GM23338 (cell line): ENCODE measurements at regions not wholly inside any gene's neighbourhood (a gene's known extent, or its start where the extent isn't known, plus 50 kb on each side); places are given as distances from the start of the nearest gene placed in this dataset.
A peak's percentile ranks its signal among the peaks of the same experiment; 100 is the strongest.

Experiments
- ATAC-seq: fragments of 200-7000 bp; cut with Tn5 transposase; 3 replicates; pipeline ENCODE4 v1.9.1; 2020
- DNase-seq: peaks from one replicate; pipeline ENCODE4 v3.0.0-alpha.2; 2015; ENCODE audit warnings: low spot score
- H2AFZ ChIP-seq: fragments of 200-600 bp; sonication (generic); 2 replicates; pipeline ENCODE4 v1.8.0; 2016; ENCODE audit warnings: antibody characterized with exemption, mild to moderate bottlenecking, moderate library complexity
- H3F3A ChIP-seq: fragments of 200-600 bp; sonication (generic); replicated peaks from 2 replicates; pipeline ENCODE4 v1.8.0; 2017; ENCODE audit warnings: antibody characterized with exemption, mixed run types, low read depth
- H3K27ac ChIP-seq: fragments of 200-600 bp; sonication (generic); 2 replicates; pipeline ENCODE4 v1.6.1; 2016; ENCODE audit warnings: low read depth
- H3K27me3 ChIP-seq: fragments of 200-600 bp; sonication (generic); 2 replicates; pipeline ENCODE4 v1.8.0; 2016; ENCODE audit warnings: mild to moderate bottlenecking, mixed run types, moderate library complexity; ENCODE audit not compliant: insufficient read depth
- H3K36me3 ChIP-seq: fragments of 200-600 bp; sonication (generic); 2 replicates; pipeline ENCODE4 v1.8.0; 2016; ENCODE audit warnings: mild to moderate bottlenecking; ENCODE audit not compliant: insufficient read depth
- H3K4me1 ChIP-seq: fragments of 200-600 bp; sonication (generic); 2 replicates; pipeline ENCODE4 v1.8.0; 2016; ENCODE audit warnings: mild to moderate bottlenecking, moderate library complexity; ENCODE audit not compliant: insufficient read depth
- H3K4me2 ChIP-seq: fragments of 200-600 bp; sonication (generic); 2 replicates; pipeline ENCODE4 v1.7.1; 2017; ENCODE audit warnings: mixed run types
- H3K4me3 ChIP-seq: fragments of 200-600 bp; sonication (generic); 2 replicates; pipeline ENCODE4 v1.6.1; 2016; ENCODE audit warnings: mixed run types
- H3K79me2 ChIP-seq: fragments of 200-600 bp; sonication (generic); replicated peaks from 2 replicates; pipeline ENCODE4 v1.8.0; 2017; ENCODE audit warnings: mild to moderate bottlenecking; ENCODE audit not compliant: insufficient read depth
- H3K9me2 ChIP-seq: fragments of 200-600 bp; sonication (generic); 2 replicates; pipeline ENCODE4 v1.8.0; 2017; ENCODE audit not compliant: insufficient read depth
- H4K20me1 ChIP-seq: fragments of 200-600 bp; sonication (generic); replicated peaks from 2 replicates; pipeline ENCODE4 v1.8.0; 2017; ENCODE audit warnings: mild to moderate bottlenecking; ENCODE audit not compliant: insufficient read depth
- H3K27ac Mint-ChIP-seq: 2 replicates; pipeline ENCODE4 v1.8.0; 2020; ENCODE audit warnings: inconsistent platforms, mild to moderate bottlenecking, moderate library complexity, mixed read lengths
- H3K27me3 Mint-ChIP-seq: 3 replicates; pipeline ENCODE4 v1.8.0; 2022; ENCODE audit warnings: low read depth, mild to moderate bottlenecking, moderate library complexity, mixed read lengths, inconsistent platforms; ENCODE audit not compliant: insufficient read depth, poor library complexity
- H3K36me3 Mint-ChIP-seq: 3 replicates; pipeline ENCODE4 v1.8.0; 2021; ENCODE audit warnings: low read depth, mild to moderate bottlenecking, inconsistent platforms, moderate library complexity, mixed read lengths
- H3K4me1 Mint-ChIP-seq: 3 replicates; pipeline ENCODE4 v1.8.0; 2020; ENCODE audit warnings: mild to moderate bottlenecking, inconsistent platforms, mixed read lengths
- H3K4me3 Mint-ChIP-seq: 3 replicates; pipeline ENCODE4 v1.8.0; 2021; ENCODE audit warnings: moderate library complexity, mild to moderate bottlenecking, inconsistent platforms, mixed read lengths
- H3K9me3 Mint-ChIP-seq: 3 replicates; pipeline ENCODE4 v1.8.0; 2020; ENCODE audit warnings: moderate library complexity, mild to moderate bottlenecking, inconsistent platforms, mixed read lengths
- CREB1 ChIP-seq: fragments of 250-450 bp; sonication (Bioruptor Pico); IDR thresholded peaks from 2 replicates; pipeline ENCODE4 v1.5.0; 2020; ENCODE audit warnings: low read depth, mild to moderate bottlenecking, moderate library complexity
- CTCF ChIP-seq, 2 experiments: fragments of 200-600 bp in 1 of 2; sonication (generic) in 1 of 2; conservative IDR thresholded peaks; 2 replicates each; pipeline versions ENCODE4 v1.5.1 to v1.6.1; 2016 to 2017; ENCODE audit warnings: antibody characterized with exemption in 2 of 2, low read depth in 2 of 2, mild to moderate bottlenecking in 2 of 2, moderate library complexity in 1 of 2
- ETS1 ChIP-seq: IDR thresholded peaks from 2 replicates; pipeline ENCODE4 v1.6.1; 2016; ENCODE audit warnings: antibody characterized with exemption
- EZH2 ChIP-seq: fragments of 200-600 bp; sonication (generic); IDR thresholded peaks from one replicate; pipeline ENCODE4 v1.8.0; 2017; ENCODE audit warnings: antibody characterized with exemption, mild to moderate bottlenecking, low read depth; ENCODE audit not compliant: unreplicated experiment
- EZH2phosphoT487 ChIP-seq: fragments of 200-600 bp; sonication (generic); IDR thresholded peaks from one replicate; pipeline ENCODE4 v1.8.1; 2018; ENCODE audit warnings: antibody characterized with exemption; ENCODE audit not compliant: unreplicated experiment
- JUNB ChIP-seq: IDR thresholded peaks from one replicate; pipeline ENCODE4 v1.6.1; 2016; ENCODE audit warnings: antibody characterized with exemption; ENCODE audit not compliant: unreplicated experiment
- NANOG ChIP-seq: IDR thresholded peaks from 2 replicates; pipeline ENCODE4 v1.6.1; 2016; ENCODE audit warnings: antibody characterized with exemption, borderline replicate concordance
- POLR2AphosphoS5 ChIP-seq: IDR thresholded peaks from 2 replicates; pipeline ENCODE4 v1.6.1; 2016; ENCODE audit warnings: antibody characterized with exemption, low read depth
- REST ChIP-seq: IDR thresholded peaks from one replicate; pipeline ENCODE4 v1.6.1; 2018; ENCODE audit warnings: antibody characterized with exemption; ENCODE audit not compliant: unreplicated experiment
- STAT1 ChIP-seq: IDR thresholded peaks from one replicate; pipeline ENCODE4 v1.6.1; 2016; ENCODE audit warnings: antibody characterized with exemption; ENCODE audit not compliant: unreplicated experiment
- ZNF114 ChIP-seq: fragments of 250-450 bp; sonication (Bioruptor Pico); IDR thresholded peaks from 2 replicates; pipeline ENCODE4 v1.5.0; 2020; ENCODE audit warnings: mild to moderate bottlenecking, moderate library complexity
- ZNF331 ChIP-seq: fragments of 250-450 bp; sonication (Bioruptor Pico); IDR thresholded peaks from 2 replicates; pipeline ENCODE4 v1.5.0; 2020; ENCODE audit warnings: low read depth, mild to moderate bottlenecking, moderate library complexity
- ZNF462 ChIP-seq: fragments of 250-450 bp; sonication (Bioruptor Pico); IDR thresholded peaks from 2 replicates; pipeline ENCODE4 v1.5.0; 2020; ENCODE audit warnings: mild to moderate bottlenecking, moderate library complexity

GRCh38 chr20:17867131-17867925 lies 101.3 kb downstream of the SNX5 start:
- no peaks in the 10 kb centered on the region for H4K20me1 ChIP-seq
- no peak overlapping the region for H3K4me3 ChIP-seq
- H3K36me3 ChIP-seq = no peaks in the 10 kb centered on the region
- peak overlapping the region; percentile 31 for H3K27ac Mint-ChIP-seq
- H3K4me2 ChIP-seq = no peak overlapping the region
- TF ChIP-seq POLR2AphosphoS5 (no peak), CTCF (conservative IDR thresholded peaks at IDR 0.05; ENCODE audit: low read depth in 2 of 2) (no peak), ZNF114 (CRISPR knock-in tag) (no peak), CREB1 (CRISPR knock-in tag) (no peak), ZNF331 (CRISPR knock-in tag) (no peak), ETS1 (no peak), NANOG (no peak), ZNF462 (CRISPR knock-in tag) (no peak), EZH2 (no peak), EZH2phosphoT487 (no peak), REST (no peak), STAT1 (no peak), JUNB (no peak)
- H3K27ac ChIP-seq = peak overlapping the region; percentile 17; the same call in 1 of the 2 replicates
- no peaks in the 10 kb centered on the region; the same call in 2 of the 3 replicates for H3K36me3 Mint-ChIP-seq
- DNase-seq = no peak
- H3K79me2 ChIP-seq = no peaks in the 10 kb centered on the region
- peaks cover 49% of the 10 kb centered on the region for H3K4me1 ChIP-seq
- H3K9me3 Mint-ChIP-seq = no peaks in the 10 kb centered on the region
- H3F3A ChIP-seq = no peaks in the 10 kb centered on the region; the same call in 1 of the 2 replicates
- H2AFZ ChIP-seq = peak overlapping the region; percentile 4; the same call in 1 of the 2 replicates
- H3K4me1 Mint-ChIP-seq = peaks cover 50% of the 10 kb centered on the region
- H3K27me3 ChIP-seq = no peaks in the 10 kb centered on the region
- H3K9me2 ChIP-seq = no peaks in the 10 kb centered on the region
- ATAC-seq = no peak
- no peak overlapping the region for H3K4me3 Mint-ChIP-seq
- peaks cover 10% of the 10 kb centered on the region for H3K27me3 Mint-ChIP-seq
